NCI-H146 treated with DMSO at 0.1 percent for 48 hours (cell line): ENCODE measurements at regions not wholly inside any gene's neighbourhood (a gene's known extent, or its start where the extent isn't known, plus 50 kb on each side); places are given as distances from the start of the nearest gene placed in this dataset.

Experiments used
- DNase-seq: peaks from one replicate; lab custom pipeline; 2025; ENCODE audit not compliant: unreplicated experiment; lab: John Stamatoyannopoulos, UW

DNA sequence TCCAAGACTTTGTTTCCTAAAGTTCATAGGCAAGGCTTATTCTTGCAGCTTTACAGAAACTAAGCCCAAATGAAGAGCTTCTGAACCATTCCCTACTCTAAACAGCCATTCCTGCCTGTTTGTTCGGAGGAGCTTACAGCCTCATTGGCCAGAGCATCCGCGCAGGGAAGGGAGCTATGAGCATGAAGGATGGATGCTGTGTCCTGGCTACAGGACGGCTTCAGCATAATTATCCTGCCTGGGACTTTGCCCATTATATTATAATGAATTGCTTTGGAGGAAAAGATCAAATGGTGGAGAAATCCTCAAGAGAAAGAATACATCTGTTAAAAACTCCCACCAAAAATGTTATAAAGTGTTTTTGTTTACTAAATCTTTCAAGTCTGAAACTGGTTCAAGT lies 378.2 kb upstream of the BTBD3 start:
- no peak for DNase-seq

DNA sequence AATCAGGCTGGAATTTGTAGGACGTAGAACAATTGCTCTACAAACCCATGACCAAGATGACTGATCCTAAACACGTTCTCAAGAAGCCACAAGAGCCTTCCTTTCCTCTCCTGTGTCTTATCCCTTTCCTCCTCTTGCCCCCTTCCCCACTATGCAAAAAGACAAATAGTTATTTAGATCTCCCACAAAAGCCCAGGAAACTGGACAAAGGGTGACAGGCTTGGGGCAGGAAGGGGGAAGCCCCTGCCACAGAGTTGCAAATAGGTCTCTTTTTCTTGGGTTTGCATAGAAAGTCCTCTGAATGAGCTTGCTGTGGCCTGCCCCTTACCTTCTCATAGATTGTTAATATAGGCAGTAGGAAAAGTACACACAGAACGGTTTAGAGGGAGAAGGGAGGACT lies 377.1 kb upstream of the BTBD3 start:
- DNase-seq: no peak

DNA sequence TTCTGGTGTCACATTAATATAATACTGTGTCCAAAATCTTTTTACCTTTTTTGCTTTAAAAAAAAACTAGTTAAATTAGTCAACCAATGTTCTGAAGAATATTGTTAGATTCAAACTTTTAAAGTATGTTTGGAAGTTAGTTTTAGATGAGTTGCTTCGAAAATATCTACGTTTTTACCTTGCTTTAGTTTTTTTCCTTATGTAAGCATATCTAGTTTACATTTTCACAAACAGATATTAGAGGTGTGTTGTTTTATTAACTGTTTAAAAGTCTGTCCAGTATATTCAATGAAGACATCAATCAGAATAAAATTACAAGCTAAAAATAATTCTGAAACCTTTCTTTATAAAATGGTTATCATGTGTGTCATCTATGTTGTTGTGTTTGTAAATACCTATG lies 375.0 kb upstream of the BTBD3 start:
- no peak for DNase-seq

DNA sequence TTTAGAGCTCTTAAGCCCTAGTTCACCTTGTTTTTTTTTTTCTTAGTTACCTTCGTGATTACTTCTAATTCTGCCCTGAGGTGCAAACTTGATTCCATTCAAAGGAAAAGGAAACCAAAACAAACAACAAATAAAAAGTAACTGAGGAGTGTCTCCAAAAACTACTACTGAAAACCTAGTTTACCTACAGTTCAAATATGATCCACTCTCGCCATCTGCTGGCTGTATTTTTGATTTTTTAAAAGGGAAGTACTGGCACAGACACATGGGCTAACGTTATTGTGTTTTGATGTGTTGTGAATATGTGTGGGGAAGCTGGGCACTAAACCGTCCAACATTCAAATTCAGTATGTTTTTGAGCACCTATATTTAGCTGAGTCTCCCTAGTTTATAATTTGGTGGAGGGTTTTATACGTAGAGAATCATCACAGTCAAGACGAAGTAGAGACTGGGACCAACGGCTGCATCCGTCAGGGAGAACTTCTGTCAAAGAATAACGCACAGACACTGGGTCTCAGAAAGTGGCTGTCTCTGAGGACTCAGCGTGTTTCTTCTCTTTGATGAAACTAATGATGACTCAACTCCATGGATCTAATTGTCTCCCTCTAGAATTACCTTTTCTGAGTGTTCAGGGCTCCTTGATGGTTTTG lies 373.5 kb upstream of the BTBD3 start:
- peak; percentile 71 for DNase-seq

DNA sequence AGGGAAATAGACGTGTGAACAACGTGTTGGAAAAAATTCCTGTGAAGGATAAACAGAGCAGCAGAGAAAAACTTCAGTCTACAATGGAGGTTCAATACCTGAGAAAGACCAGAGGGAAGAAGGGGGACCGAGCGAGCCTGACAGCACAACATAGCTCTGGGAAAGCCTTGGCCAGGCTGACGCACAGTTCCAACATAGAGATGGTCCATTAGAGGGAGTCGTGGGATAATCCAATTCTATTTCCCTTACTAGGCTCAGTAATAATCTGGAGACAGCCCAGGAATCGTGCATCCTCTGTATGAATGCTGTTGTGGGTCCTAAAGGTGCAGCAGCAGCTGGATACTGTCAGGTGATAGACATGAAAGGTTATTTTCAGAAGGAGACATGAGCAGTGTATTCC lies 370.8 kb upstream of the BTBD3 start:
- peak; percentile 10 for DNase-seq

DNA sequence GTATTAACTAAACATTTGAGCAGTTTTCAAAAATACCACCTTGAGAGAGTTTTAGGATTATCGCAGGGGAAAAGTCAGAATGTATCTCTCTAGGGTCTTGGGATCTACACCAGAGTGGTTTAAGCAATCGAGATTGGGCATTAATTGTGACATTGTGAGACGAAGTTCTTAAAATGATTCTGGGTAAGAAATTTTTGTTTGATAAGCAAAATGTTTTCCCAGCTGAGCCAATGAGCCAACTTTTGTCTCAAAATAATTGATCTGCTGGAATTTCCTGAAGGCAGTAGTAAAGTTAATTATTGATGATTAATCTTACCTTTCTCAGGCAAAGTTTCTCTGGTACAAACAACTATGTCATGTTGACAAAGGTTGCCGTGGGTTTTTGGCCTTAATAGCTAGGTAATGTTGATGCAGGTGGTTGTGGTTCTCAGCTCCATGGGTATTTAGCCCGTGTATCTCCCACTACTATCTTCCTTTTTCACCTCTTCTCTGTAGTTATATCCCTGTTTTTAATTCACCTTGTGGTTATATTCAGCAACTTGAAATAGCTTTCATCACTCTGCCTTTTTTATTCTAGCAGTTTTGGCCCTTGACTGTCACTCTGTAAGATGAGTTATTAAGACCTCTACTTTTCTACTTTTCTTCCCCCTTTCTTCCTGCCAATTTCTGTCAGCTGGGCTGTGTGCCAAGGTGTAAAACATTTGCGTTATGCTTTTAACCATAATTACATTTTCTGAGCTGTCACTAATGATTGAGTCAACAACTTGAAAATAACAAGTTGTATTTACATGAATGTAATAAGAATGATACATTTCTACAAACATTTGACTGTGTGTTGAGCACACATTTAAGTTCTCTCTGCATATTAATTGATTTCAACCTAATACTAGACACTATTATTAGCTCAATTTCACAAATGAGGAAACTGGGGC lies 368.3 kb upstream of the BTBD3 start:
- DNase-seq: peak; percentile 10

DNA sequence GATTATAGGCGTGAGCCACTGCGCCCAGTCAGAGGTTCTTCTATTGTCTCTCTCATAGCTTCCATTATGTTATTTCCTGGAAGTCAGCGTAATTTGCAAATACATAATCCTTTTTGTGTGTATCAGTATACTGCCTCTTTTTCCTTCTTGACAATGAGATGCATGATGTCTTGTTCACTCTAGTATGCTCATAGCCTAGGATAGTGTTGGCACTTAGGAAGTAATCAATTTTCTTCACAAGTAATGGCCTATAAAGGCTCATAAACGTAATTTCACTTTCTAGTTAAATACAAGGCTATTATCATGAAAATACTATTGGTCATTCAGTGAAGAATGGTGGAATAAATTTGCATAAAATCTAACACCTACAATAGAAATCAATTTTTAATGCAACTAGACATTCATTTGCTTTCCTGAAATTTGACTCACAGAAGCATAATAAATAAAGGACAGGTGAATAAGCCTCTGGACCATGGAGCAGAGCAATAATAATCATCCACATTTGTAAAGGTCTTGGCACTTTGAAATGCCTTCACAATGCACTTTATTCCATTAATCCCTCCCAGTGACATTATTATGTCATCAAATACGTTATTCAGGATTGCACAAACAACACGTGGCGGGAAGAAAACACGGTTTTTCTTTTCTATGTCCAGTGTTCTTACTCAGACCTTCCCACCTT lies 366.9 kb upstream of the BTBD3 start:
- no peak for DNase-seq

DNA sequence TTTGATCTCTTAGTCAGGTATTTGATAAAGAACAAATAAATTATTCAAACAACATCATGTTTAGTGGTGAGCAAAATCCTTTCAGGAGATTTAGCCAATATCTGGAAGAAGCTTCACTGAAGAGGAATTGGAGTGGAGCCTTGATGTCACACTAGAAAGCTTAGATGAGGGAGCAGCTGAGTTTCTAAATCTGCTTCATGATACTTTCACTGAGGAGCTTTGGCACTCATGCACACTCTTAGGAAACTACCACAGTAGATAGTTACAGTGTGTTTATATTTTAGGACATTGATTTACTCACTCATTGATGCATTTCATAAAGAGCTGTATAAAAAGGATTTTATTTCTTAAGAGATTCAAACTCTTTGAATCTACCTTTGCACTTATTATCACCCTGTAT lies 366.2 kb upstream of the BTBD3 start:
- no peak for DNase-seq

DNA sequence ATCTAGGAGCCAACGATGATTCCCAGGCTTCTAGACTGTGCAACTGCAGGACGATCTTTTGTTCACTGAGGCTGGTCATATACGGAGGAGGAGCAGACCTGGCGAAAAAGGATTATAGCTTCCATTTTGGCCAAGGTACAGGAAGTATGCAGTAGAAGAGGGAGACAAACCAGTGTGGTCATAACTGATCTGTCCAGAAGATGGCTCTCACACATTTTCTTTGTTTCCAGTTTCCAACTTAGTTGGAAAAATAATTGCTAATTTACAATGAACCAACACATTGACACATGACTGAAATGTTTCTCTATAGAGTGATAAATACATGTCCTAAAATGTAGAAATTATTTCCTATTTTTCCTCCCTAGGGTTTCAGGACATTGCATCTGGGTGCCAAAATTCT lies 364.1 kb upstream of the BTBD3 start:
- peak; percentile 28 for DNase-seq

DNA sequence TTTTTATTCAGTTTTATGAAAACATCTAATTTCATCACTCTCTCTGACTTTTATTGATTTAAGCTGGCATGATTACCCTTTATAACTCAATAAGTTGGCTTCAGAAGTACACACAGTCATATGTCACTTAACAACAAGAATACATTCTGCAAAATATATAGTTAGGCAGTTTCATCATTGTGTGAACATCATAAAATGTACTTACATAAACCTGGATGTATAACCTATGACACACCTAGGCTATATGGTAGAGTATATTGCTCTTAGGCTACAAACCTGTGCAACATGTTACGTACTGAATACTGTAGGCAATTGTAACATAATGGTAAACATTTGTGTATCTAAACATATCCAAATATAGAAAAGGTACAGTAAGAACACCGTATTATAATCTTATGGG lies 362.2 kb upstream of the BTBD3 start:
- no peak for DNase-seq

DNA sequence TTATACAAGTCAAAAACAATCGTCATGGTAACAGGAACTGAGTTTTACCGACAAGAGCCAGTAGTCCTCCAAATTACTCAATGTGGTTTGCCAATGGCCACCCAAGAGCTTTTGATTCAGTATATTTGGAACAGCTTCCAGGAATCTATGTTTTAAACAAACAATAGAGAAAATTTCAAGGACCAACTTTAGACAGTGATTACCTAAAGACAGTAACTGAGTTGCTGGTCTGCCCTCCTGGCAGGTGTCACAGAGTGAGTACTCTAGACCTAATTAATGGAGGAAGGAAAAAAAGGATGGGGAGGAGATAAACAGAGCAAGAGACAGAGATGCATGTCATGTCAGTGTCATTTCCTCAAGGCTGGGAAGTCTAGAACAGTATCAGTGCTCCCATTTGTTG lies 361.3 kb upstream of the BTBD3 start:
- DNase-seq: no peak

DNA sequence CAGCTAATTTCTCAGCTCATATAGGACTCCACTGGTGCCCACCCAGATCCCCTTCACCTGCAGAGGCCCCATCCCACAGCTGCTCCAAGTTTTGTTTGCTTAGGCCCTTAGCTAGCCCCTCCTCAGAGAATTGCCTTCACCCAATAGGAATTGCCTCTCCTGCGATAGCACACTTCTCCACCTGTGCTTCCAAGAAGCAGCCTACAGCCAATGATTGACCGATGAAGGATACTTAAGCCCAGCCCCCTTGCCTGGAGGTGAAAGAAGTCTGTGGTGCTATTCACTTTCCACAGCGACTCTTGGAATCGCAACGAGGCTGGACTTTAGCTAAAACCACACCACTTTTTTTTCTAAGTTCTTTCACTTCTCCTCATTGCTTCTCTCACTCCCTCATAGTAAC lies 353.2 kb upstream of the BTBD3 start:
- DNase-seq: no peak

DNA sequence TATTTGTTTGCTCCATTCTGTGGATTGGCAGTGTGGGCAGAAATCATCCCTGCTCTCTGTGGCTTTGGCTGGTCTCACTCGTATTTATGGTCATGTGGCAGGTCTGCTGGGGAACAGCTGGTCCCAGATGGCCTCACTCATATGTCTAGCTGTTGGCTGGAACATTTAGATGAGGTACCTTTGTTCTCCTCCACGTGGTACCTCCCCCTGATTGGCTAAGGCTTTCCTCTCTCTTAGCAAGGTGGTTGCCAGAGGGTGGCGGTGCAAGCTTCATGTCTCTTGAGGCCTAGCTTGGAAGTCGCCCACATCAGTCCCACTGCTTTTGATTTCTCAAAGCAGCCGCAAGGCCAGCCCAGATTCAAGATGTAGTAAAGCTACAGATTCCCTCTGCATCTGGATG lies 348.5 kb upstream of the BTBD3 start:
- no peak for DNase-seq

DNA sequence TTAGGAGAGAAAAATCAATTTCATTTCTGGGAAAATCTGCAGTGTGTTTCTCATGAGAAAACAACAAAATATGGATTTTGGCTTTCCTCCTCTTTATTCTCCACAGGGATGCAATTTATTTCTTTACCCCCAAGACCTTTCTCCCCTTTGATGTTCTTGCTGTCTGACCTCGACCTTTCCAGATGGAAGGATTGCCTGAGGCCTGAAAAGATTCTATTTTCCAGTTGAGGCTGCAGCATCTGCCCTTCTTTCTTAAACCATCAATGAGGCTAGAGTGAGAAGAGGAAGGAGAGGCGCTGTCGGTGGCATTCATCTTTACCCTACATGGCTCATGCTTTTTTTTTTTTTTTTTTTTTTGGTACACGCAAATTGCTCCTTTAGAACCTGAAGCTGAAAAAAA lies 344.2 kb upstream of the BTBD3 start:
- DNase-seq: no peak

DNA sequence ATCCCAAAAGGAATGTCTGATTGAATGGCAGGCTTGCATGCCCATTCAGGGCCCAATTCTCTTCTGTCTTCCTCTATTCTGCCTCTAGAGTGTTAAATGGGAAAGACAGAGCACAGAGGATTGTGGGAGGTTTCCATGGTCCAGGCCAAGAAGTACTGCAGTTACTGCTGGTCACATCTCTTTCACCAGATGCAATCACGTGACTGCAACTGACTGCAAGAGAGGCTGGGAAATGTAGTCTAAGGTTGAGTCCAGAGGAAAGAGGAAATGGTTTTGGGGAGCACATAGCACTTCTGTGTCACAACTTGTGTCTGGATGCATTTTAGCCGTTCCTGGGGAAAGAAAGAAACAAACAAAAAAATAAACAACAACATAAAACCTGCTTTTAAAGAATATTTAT lies 336.4 kb upstream of the BTBD3 start:
- DNase-seq: no peak

DNA sequence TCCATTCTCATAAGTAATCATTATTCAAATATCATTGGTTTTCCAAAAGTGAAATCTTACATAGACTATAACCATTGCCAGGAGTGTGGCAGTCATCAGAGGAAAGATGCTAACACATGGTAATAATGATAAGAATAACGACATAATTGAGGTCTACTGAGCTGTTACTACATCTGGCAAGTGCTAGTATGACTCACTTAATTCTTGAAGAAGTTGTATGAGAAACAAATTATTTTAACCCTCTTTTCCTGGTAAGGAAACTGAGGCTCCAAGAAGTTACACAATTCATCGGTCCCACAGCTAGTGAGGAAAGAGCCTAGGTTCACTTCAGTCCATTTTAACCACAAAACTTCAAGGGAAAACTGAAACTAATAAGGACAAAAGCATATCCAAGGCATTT lies 335.6 kb upstream of the BTBD3 start:
- no peak for DNase-seq

DNA sequence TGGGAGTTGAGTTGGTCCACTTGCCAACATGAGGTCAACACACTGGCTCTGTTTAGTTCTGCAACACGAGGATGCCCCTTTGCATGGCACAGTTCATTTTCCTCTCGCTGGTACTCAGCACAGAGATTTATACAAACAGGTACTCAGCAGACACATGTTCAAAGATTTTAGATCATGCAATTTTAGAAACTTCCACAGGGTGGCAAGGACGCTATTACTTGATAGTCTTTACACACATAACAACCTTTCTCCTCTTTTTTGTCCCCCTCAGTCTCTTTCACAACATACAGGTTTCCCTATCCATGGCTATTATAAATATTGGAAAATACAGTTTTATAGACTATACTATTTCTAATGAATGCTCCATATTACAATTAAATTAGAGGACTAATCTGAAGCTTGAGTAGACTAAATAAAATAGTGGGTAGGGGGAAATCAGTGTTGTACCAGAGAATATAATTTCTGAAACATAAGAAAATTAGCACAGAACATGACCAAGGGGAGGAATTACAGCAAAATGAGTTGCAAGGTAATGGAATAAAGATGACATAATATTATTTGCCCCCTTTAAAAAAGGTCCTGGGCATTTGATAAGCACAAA lies 331.8 kb upstream of the BTBD3 start:
- peak; percentile 76 for DNase-seq

DNA sequence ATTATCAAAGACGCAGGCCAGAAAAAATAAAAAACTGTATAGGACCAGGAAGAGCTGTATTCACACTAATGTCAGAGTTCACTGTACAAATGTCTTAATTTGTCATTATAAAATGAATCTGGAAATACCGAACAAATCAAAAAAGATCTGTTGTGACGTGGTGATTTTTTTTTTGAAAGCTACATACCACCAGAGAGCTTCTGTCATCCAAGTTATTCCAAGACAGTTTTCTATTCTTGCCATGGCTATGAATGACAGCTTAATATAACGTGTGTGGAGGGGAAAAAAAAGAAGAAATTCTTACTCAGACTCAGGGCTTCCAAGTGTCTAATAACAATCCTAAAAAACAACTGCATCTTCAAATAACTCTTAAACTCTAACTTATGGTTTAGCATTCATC lies 328.8 kb upstream of the BTBD3 start:
- no peak for DNase-seq

DNA sequence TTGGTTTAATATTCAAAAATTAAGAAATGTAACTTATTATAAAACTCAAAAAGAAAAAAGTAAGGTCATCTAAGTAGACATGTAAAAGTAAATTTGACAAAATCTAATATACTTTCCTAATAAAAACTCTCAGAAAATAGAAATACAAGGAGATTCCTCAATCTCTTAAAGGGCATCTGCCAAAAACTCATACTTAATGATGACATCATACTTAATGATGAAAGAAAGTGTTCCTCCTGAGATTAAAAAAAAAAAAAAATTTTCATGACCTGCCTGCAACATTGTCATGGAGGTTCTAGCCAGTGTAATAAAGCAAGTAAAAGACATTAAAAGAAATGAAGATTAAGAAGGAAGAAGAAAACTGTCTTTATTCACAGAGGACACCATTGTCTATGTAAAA lies 325.7 kb upstream of the BTBD3 start:
- no peak for DNase-seq

DNA sequence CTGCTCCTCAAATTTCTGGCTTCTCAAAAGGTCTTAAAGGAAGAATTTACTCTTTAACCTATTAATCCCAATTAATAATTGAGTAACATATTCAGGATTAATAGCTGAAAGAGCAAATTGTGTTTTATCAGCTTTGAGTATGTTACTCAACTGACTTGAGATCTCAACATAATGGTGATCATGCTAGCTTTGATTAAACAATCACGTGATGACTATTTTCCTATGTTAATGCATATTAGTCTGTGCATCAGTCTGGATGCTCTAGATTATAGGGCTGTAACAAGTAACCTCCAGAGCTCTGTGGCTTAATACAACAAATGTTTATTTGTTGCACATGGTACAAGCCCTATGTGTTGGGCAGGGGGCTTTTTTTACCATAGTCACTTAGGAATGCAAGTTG lies 313.4 kb upstream of the BTBD3 start:
- no peak for DNase-seq

DNA sequence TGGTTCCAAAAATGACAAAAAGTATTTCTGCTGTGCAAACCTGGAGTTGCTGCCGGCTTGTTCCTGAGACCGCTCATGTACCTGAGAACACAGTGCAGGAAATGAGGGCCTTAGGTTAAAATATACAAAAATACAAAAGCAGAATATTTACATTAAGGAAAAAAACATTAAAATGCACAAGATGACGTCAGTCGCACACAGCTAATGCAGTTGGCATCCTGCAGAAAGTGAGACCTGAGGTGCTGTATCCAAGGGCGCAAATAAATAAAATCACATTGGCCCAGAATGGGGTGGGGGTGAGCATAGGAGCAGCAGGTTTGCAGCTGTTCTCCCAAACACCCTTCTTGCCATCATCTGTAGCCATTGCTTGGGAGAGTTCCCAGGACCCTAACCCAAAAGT lies 310.6 kb upstream of the BTBD3 start:
- no peak for DNase-seq

DNA sequence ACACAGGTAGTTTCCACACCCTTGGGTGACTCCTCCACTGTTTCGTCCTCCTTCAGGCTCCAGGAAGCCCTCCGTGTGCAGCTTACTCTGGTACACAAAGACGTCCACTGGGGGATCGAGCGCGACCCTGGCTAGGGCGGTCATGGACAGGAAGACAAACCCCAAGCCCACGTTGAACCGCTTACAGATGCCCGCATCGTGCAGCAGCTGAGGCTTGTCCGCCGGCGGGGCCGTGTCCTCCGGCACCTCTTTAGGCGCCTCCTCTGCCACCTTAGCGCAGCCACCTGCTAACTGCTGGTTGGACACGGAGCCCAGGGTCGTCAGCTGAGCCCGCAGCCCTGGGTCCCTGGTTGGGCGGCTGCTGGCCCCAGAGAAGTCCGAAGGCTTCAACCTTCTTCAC lies 309.0 kb upstream of the BTBD3 start:
- DNase-seq: no peak
